ENCODE measurements at regions not wholly inside any gene's neighbourhood (a gene's known extent, or its start where the extent isn't known, plus 50 kb on each side); places are given as distances from the start of the nearest gene placed in this dataset.

GRCh38 chr4:96708766-96709165 lies 868.9 kb downstream of the PDHA2 start:
- TF ChIP-seq CTCF (IDR thresholded peaks at IDR 0.05; ENCODE audit: insufficient read depth, low read length) (no peak), SPI1 (IDR thresholded peaks at IDR 0.05; ENCODE audit: borderline replicate concordance, low read depth) (no peak)

All from HL-60 (cell line).